ENCODE measurements at regions not wholly inside any gene's neighbourhood (a gene's known extent, or its start where the extent isn't known, plus 50 kb on each side); places are given as distances from the start of the nearest gene placed in this dataset.
"Not testable (repeated sequence)": the region's sequence is repeated elsewhere in the genome, so short reads cannot be mapped to it uniquely, and the experiment has no call there.

DNA sequence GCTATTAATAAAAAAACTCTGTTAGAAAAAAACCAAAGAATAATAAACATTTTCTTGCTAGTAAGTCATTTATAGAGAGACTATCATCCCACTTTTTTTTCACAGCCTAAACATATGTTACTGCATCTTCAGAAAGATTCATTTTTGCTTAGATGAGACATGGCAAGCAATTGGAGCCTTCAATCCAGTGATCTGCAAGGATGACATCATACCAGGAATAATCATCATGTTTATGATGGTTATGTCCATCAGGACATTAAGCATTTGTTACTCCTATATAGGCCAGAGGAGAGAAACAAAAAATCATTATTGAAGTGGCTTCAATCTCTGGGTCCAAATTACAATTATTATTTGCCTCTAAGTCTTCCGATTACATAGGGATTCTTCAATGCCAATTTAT lies 626.3 kb upstream of the CCNG1 start:
- DNase-seq: no peak

DNA sequence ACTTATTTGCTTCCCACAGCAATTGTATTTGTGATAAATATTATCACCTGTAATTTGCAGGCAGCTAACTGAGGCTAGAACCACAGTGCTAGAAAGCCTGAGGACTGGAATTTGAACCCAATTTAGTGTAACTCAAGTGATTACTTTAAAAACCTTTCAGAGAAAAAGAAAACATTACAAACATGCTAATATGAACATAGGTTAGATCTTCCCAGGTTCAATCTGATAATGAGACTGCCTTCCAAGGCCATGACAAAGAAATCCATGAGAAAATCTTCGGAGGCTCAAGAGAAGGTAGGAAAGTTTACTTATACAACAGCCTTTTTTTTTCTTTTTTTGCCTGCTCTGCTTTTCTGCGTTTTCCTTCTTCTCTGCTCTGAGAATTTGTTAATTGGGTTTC lies 620.6 kb upstream of the CCNG1 start:
- DNase-seq: no peak

DNA sequence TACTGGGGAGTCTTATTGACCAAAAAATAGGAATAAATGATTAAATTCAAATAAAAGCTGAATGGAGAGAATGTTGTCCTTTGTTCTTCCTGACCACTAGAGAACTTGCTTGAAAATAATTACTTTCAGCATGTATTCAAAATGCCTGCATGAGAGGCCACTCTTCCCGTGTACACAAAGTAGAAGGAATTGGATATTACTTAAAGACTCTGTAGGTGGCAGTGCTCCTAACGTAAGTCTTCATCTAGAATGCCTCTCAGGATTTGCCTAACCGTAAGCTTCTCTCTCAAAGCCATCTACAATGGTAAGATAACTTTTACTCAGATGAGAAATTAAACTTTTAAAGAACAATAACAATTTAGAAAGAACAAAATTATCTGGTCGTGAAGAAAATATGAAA lies 620.0 kb upstream of the CCNG1 start:
- no peak for DNase-seq

DNA sequence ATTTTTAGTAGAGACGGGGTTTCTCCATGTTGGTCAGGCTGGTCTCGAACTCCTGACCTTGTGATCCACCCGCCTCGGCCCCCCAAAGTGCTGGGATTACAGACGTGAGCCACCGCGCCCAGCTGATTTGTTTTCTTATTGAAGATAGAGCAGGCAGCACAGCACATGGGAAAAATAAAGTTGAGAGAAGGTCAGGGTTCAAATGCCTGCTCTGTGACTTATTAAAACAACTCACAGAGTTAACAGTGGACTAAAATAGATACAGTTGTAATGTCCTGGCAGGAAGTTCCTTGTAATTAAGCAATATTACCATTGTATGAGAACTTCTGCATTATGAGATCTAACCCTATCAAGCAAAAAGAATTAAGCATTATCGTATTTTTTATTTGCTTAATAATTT lies 615.7 kb upstream of the CCNG1 start:
- not testable (repeated sequence) for DNase-seq

DNA sequence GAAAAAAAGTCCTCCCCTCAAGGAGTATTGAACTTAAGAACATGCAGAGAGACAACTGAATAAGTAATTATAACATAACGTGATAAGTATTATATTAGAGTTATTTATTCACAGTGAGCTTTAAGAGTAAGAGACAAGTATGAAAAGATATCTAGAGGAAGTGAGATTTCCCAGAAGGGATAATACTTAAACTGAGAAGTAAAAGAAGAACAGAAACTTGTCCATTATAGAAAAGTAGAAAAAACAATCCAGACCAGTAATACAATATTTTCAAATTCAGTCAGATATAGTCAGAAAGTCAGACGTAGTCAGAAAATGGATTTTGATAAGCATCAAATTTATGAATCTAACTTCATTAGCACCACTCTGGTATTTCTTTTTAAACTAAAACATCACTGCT lies 613.0 kb upstream of the CCNG1 start:
- no peak for DNase-seq

DNA sequence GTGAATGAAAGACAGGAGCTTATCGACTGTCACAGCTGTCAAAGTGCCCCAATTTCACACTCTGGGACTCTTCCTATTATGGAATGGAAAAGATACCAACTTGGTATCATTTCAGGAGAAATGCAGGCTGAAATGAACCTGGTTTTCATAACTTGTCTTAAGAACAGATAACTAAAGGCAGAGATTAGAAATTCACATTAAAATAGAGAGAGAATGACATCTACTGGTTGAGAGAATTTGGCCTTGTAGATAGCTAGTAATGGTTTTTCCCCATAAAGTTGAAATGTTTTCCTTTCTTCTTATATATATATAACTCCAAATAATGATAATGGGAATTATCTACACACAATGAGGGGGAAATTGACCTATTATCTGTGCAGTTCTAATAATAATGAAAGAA lies 600.2 kb upstream of the CCNG1 start:
- DNase-seq: no peak

DNA sequence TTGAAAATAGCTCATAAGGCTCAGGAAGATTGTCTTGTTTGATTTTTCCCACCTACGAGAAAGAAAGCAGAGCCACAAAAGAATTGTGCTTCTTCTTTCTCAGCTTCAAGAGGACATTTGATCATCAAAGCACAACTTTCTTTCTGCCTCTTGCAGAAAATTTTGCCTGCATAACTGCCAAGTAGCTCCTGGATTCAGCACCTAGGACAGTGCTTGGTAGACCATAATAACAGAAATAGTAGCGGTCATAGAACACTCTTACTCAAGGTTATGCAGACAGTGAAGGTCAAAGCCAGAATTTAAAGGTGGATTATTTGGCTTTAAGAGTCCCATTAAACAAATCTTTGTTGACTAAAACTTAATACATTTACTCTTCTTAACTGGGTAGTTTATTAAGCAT lies 594.7 kb upstream of the CCNG1 start:
- no peak for DNase-seq

DNA sequence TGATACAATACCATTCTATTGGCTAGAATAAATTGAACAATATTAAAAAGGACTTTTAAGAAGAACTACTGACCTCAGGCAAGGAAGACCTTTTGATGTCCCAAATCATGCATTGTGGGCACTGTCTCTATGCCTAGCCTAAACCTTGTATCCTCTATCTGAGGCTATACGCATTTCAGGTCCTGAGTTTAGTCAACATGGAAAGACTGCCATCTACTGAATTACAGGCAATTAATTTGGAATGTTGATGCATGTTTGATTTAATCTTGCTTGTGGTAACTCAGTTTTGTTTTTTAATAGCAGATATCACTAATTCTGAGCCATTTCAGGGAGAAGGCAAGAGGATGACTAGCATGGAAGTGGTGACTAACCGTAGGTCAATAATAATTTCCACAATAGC lies 585.3 kb upstream of the CCNG1 start:
- DNase-seq: no peak

DNA sequence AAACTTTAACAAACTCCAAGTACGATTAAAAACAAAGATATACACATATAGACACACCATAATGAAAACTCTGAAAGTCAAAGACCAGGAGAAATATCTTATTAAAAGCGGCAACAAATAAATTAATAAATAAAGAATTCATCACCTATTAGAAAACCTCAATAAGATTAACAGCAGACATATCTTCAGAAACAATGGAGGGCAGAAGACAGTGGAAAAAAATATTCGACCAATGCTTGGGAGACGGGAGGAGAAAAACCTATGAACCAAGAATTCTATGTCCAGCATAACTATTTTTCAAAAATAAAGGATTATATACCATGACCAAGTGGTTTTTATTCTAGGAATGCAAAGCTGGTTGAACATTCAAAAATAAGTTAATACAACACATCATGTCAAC lies 578.6 kb upstream of the CCNG1 start:
- DNase-seq: no peak

DNA sequence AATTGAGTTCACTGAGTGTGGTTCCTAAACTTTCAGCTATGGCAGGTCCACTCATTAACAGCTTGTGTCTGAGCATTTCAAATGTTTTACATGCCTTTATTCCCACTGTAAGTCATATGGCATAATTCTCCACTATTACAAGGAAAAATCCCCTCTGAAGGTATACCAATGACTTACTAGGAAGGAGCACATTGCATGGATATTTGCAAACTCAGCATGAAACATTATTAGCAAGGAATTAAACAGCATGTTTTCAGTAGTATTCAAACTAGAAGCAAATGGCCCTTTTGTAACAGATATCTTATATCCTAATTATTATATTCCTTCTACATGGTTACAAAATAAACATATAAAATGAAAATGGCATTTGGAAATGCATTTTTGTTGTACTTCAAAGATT lies 566.4 kb upstream of the CCNG1 start:
- DNase-seq: no peak

DNA sequence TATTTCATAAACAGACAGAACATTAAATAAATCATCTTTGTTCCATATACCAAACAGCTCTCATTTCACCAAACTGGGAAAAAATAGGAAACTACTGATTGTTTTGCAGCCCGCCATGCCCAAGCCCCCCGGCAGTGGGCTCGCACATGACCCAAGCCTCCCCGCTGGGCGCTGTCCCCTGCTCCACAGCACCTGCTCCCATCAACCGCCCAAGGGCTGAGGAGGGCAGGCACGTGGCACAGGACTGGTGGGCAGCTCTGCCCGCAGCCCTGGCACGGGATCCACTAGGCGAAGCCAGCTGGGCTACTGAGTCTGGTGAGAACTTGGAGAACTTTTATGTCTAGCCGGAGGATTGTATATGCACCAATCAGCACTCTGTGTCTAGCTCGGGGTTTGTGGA lies 554.8 kb upstream of the CCNG1 start:
- DNase-seq: no peak

DNA sequence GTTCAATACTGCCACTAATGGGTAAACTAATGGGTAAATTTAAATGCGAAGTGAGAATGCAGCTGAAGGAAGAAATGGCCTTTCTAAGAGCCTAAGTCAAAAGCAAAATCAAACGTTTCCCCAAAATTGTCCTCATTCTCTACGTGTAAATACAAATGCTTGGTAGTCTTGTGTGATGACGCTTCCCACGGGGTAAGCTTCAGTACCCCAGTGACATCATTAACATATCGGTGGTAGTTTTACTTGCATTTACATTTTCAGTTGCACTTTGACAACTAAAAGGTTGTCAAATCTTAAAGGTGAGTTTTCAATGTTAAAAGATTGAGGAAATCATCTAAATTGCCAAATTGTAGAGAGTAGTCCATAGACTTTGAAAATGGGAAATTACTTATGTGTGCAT lies 550.7 kb upstream of the CCNG1 start:
- no peak for DNase-seq

DNA sequence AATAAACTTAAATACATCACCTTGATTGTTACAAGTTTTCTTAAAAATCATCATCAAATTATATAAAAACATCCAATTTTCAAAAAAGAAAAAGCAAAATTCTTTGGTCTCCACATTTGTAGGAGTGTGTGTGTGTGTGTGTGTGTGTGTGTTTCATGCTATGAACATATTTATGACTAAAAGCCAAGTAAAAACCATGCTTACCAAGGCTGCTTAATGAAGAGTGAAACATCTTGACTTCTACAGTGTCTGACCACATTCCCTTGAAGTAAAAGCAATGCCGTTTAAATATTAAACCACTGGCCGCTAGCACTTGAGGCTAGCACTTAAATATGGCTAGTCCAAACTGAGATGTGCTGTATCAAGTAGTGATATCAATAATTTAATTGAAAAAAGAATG lies 549.1 kb upstream of the CCNG1 start:
- no peak for DNase-seq

DNA sequence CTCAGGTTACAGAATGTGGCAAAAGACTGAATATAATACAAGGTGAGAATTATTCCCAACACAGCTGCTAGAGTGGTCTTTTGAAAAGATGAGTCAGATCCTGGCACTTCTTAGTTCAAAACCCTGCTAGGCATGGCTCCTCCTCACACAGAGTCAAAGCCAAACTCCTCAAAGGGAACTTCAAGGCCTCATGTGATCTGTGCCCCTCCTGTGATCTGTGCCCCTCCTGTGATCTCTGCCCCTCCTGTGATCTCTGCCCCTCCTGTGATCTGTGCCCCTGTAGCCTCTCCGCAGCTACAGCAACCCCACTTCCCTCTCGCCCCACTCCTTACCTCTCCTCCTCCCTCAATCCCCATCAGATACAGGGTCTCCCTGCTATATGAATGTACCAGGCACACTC lies 525.5 kb upstream of the CCNG1 start:
- no peak for DNase-seq

DNA sequence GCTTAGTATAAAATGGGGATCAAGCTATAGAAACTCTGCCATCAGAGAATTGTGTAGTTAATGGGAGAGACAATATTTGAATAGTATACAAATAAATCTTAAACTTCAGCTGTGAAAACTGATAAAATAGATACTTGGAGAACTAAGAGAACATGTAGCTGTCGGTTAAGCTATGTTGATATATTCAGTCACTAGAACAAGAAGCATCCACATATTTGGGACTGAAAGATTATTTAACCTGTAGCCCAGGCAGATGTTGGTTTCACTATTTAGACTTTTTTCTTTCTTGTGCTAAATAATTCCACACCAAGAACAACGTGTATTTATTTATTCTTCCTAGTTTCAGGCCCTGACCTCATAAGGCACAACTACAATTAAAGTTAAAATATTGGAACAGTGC lies 521.0 kb upstream of the CCNG1 start:
- DNase-seq: no peak

DNA sequence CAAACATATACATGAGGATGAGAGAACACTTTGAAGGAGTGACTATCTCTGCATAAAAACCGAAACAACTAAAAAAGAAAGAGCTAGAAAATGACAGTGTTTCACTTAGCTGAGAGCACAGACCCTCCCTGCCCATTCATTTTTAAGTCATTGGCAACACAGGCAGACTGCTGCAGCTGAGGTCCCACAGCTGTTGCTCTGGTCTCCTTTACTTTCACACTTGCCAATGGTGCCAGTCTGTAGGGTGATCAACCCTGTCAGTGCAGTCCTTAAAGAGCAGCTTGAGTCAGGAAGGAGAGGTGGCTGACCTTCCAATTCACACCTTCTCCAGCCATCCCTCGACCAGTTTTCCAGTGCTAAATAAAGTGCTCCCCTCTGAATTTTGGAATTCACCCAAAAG lies 508.3 kb upstream of the CCNG1 start:
- no peak for DNase-seq

DNA sequence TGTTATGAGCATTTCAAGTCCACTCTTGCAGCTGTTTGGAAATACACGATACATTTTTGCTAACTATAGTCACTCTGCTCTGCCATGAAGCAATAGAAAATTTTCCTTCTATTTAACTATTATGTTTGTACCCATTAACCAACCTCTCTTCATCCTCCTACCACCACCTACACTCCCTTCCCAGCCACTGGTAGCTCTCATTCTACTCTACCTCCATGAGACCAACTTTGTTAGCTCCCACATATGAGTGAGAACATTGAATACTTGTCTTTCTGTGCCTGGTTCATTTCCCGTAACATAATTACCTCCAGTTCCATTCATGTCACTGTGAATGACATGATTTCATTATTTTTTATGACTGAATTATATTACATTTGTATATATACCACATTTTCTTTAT lies 505.9 kb upstream of the CCNG1 start:
- no peak for DNase-seq

DNA sequence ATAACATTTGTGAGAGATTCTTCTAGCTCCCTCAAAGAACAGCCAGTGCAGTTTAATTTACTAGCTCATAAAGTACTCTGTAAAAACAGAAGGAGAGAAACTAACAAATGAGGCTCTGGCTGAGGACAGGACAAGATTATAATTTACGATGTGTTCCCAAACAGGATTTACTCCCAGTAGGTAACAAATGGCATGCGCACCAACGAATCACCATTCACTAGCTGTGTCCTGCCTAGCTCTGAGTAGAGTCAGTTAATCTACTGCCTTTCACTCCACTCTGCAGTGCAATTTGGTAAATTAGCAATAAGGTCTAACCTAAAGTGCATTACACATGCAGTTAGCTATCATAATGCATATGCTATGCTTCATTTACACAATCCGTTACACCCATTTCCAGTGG lies 497.4 kb upstream of the CCNG1 start:
- no peak for DNase-seq

DNA sequence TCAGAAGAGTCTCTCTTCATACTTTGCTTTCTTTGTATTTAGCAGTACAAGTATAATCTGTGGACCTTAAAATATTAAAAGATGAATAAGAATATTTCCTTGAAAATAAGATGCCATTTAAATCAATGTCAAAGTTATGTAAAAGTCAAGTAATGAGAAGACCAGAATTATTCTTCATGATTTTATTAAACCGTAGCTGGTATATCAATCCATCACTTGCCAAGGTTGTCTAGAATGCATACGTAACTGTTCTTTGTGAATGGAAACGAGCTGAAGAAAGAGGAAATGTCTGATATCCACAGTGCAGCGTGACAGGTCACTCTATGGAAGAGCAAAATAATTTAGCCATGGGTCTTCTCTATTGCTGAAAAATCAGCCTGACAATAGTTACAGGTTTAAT lies 488.7 kb upstream of the CCNG1 start:
- DNase-seq: no peak

DNA sequence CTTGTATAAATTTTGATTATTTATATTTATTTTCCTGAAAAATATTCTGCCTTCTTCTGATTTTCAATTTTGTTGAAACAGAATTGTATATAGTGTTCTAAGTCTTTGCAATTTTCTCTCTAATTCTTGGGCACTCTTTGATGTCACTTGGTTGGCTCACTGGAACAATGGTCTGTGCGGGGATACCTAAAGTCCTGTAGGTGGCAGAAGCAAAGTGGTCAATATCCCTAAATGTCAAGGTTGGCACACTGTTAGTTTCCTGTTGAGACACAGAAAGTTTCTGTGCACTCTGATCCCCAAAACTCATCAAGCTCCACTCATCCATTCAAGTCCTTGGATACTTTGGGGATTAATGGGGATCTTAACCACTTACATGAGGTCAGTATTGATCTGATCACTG lies 480.8 kb upstream of the CCNG1 start:
- DNase-seq: no peak

DNA sequence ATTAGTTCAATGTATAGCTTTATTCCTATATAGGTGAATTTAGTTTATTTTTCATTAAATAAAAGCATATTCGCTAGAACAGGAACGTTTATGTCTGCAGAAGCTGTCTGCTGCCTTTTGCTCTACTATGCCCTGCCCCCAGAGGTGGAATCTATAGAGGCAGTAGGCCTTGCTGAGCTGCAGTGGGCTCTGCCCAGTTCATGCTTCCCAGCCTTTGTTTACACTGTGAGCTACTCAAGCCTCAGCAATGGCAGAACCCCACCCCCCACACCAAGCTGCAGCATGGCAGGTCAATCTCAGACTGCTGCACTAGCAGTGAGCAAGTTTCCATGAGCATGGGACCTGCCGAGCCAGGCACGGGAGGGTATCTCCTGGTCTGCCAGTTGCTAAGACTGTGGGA lies 473.3 kb upstream of the CCNG1 start:
- DNase-seq: not testable (repeated sequence)

DNA sequence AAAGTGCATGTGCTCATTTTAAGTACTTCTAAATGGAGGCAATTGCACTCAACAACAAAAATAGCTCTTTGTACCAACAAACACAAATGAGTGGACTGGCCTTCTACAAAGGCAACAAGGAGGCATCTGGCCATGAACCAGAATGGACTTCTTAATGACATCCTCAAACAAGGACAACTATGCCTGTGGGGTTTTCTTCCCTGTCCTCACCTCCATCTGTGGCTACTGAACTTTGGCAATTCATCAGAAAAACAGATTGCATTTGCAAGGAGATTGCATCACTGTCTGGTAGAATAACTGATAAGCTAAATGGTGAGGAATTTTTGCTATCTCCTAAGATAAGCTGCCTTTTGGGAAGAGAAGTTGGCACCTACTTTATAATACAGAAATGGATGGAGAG lies 447.3 kb upstream of the CCNG1 start:
- DNase-seq: no peak

DNA sequence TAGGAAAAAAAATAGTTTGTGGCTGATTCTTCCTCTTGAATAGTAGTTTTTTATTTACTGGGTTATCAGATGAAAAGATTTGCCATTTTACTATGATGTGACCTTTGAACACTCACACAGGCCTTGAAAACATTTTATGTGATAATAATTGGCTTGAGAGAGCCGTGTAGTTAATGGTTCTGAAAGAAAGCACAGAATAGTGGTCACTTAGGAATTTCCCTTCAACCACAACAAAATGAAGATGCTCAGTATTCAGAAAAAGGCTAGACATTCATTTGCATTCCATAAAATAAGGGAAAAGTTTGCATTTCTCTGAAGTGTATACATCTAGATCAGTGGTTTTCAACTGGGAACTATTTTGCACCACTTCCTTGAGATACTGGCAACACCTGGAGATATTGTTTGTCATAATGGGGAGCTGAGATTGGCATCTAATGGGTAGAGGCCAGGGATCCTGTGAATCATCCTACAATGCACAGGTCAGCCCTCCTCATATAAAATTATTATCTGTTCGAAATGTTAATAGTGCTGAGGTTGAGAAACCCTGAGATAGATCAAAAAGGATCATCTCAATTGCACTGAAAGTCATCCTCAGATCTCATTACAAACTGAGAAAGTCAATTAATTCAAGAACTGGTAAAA lies 446.4 kb upstream of the CCNG1 start:
- DNase-seq: no peak

DNA sequence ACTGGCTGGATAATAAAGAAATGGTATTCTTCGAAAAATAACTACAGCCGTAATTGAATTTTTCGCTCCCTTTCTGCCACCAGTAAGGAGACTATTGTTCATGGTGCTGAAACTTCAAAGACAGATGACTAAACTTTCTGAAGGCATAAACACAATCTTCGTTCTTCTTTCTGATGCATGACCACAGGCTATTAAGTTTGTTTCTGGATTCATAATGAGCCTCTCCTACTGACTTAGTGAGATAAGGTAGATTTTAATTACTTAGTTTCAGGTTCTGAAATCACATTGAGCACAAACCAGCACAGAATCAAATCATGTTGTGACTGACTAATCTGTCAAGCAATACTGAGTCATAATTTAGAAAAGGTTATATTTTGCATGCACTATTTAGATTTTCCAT lies 441.8 kb upstream of the CCNG1 start:
- no peak for DNase-seq

DNA sequence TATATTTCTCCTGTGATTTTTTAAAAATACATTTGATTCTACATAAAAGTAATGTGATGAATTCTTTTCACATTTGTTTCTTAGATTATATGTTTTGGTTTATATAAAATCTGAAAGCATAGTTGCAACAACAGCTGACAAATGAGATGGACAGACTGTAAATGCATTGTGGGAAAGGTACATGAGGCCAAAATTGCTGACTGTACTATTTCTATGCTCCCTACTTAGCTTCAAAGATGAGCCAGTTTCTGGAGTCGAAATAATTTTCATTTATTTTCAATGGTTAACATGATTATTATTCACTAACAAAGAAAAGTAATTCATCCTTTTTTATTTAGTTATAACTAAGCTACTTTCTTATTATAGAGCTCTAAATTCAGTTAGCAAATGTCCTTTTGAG lies 441.3 kb upstream of the CCNG1 start:
- DNase-seq: no peak

DNA sequence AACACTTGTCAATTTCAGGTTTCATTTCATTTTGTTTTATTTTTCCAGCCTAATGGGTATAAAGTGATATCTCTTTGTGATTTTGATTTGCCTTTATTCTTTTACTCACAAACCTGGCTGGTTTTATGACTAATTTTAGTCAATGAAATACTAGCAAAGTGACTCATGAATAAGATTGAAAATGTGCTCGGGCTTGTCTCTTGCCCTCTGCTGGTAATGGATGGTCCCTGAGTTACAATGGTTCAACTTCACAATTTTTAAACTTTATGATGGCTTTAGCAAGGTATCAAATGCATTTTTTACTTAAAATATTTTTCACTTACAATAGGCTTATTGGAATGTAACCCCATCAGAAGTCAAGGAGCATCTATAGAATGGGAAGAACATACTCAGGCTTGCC lies 431.4 kb upstream of the CCNG1 start:
- no peak for DNase-seq

Measured in activated naive CD4-positive, alpha-beta T cell (primary cell).